ENCODE measurements at regions not wholly inside any gene's neighbourhood (a gene's known extent, or its start where the extent isn't known, plus 50 kb on each side); places are given as distances from the start of the nearest gene placed in this dataset.
"Not testable (repeated sequence)": the region's sequence is repeated elsewhere in the genome, so short reads cannot be mapped to it uniquely, and the experiment has no call there.

- Histone ChIP-seq H3K9me3 (ENCODE audit: low read length) (no peaks in the 10 kb centered on the region), H3K4me2 (ENCODE audit: low read depth, low read length, poor library complexity, severe bottlenecking) (no peak overlapping the region)
Measured at GRCh38 chr14:55794655-55795595, 214.9 kb downstream of the KTN1 start.

DNA sequence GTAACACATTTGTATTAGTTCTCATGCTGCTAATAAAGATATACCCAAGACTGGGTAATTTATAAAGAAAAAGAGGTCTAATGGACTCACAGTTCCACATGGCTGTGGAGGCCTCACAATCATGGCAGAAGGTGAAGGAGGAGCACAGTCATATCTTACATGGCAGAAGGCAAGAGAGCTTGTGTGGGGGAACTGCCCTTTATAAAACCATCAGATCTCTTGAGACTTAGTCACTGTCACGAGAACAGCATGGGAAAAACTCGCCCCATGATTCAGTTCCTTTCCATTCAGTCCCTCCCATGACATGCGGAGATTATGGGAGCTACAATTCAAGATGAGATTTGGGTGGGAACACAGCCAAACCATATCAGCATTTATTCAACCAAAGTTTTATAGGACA lies 216.5 kb downstream of the KTN1 start:
- not testable (repeated sequence) for H2AFZ ChIP-seq (ENCODE audit: low read length); H3K9ac ChIP-seq (ENCODE audit: low read length); H3K9me2 ChIP-seq (replicated peaks; ENCODE audit: insufficient read depth, low read length); H3K79me2 ChIP-seq (ENCODE audit: low read length); H3K27ac ChIP-seq (ENCODE audit: low read length); H3K4me2 ChIP-seq (ENCODE audit: low read depth, low read length, poor library complexity, severe bottlenecking); H3K4me1 ChIP-seq (ENCODE audit: low read length); H4K20me1 ChIP-seq (ENCODE audit: insufficient read depth, low read depth, low read length); H3K9me3 ChIP-seq (ENCODE audit: low read length); H3K36me3 ChIP-seq (ENCODE audit: insufficient read depth, low read length); DNase-seq; H3K4me3 ChIP-seq (ENCODE audit: low read length); H3K27me3 ChIP-seq (ENCODE audit: low read length)

More at GRCh38 chr14:55794655-55795595, 214.9 kb downstream of the KTN1 start:
- Histone ChIP-seq H4K20me1 (ENCODE audit: insufficient read depth, low read depth, low read length) (no peaks in the 10 kb centered on the region), H3K4me1 (ENCODE audit: low read length) (no peaks in the 10 kb centered on the region), H3K79me2 (ENCODE audit: low read length) (no peaks in the 10 kb centered on the region), H3K27ac (ENCODE audit: low read length) (no peak overlapping the region), H3K9me2 (replicated peaks; ENCODE audit: insufficient read depth, low read length) (no peaks in the 10 kb centered on the region), H3K9ac (ENCODE audit: low read length) (no peak overlapping the region), H2AFZ (ENCODE audit: low read length) (no peak overlapping the region), H3K36me3 (ENCODE audit: insufficient read depth, low read length) (no peaks in the 10 kb centered on the region), H3K4me3 (ENCODE audit: low read length) (no peak overlapping the region), H3K27me3 (ENCODE audit: low read length) (no peaks in the 10 kb centered on the region)
- no peak for DNase-seq

- no peaks in the 10 kb centered on the region for H3K79me2 ChIP-seq (ENCODE audit: low read length)
- no peak overlapping the region for H2AFZ ChIP-seq (ENCODE audit: low read length)
- H3K9me2 ChIP-seq (replicated peaks; ENCODE audit: insufficient read depth, low read length) = no peaks in the 10 kb centered on the region
- H3K9ac ChIP-seq (ENCODE audit: low read length) = no peak overlapping the region
- no peak overlapping the region for H3K4me2 ChIP-seq (ENCODE audit: low read depth, low read length, poor library complexity, severe bottlenecking)
- no peaks in the 10 kb centered on the region for H3K27me3 ChIP-seq (ENCODE audit: low read length)
- no peak for DNase-seq
- H3K36me3 ChIP-seq (ENCODE audit: insufficient read depth, low read length) = no peaks in the 10 kb centered on the region
- H3K4me3 ChIP-seq (ENCODE audit: low read length) = no peak overlapping the region
- no peaks in the 10 kb centered on the region for H3K4me1 ChIP-seq (ENCODE audit: low read length)
- no peak overlapping the region for H3K27ac ChIP-seq (ENCODE audit: low read length)
- no peaks in the 10 kb centered on the region for H3K9me3 ChIP-seq (ENCODE audit: low read length)
- H4K20me1 ChIP-seq (ENCODE audit: insufficient read depth, low read depth, low read length) = no peaks in the 10 kb centered on the region
Measured at GRCh38 chr14:55798406-55798805, 218.4 kb downstream of the KTN1 start.

- Histone ChIP-seq H3K9me2 (replicated peaks; ENCODE audit: insufficient read depth, low read length) (no peaks in the 10 kb centered on the region), H2AFZ (ENCODE audit: low read length) (no peak overlapping the region), H3K9ac (ENCODE audit: low read length) (no peak overlapping the region), H3K27me3 (ENCODE audit: low read length) (no peaks in the 10 kb centered on the region), H3K4me1 (ENCODE audit: low read length) (no peaks in the 10 kb centered on the region), H3K79me2 (ENCODE audit: low read length) (no peaks in the 10 kb centered on the region), H3K9me3 (ENCODE audit: low read length) (no peaks in the 10 kb centered on the region), H3K27ac (ENCODE audit: low read length) (no peak overlapping the region), H3K4me2 (ENCODE audit: low read depth, low read length, poor library complexity, severe bottlenecking) (no peak overlapping the region), H3K4me3 (ENCODE audit: low read length) (no peak overlapping the region), H3K36me3 (ENCODE audit: insufficient read depth, low read length) (no peaks in the 10 kb centered on the region), H4K20me1 (ENCODE audit: insufficient read depth, low read depth, low read length) (no peaks in the 10 kb centered on the region)
- DNase-seq = no peak
Measured at GRCh38 chr14:55799508-55800095, 219.6 kb downstream of the KTN1 start.

GRCh38 chr14:55800156-55800785 lies 220.3 kb downstream of the KTN1 start:
- no peaks in the 10 kb centered on the region for H4K20me1 ChIP-seq (ENCODE audit: insufficient read depth, low read depth, low read length)
- H3K27ac ChIP-seq (ENCODE audit: low read length) = no peak overlapping the region
- no peak overlapping the region for H2AFZ ChIP-seq (ENCODE audit: low read length)
- no peaks in the 10 kb centered on the region for H3K9me2 ChIP-seq (replicated peaks; ENCODE audit: insufficient read depth, low read length)
- H3K36me3 ChIP-seq (ENCODE audit: insufficient read depth, low read length) = no peaks in the 10 kb centered on the region
- H3K9ac ChIP-seq (ENCODE audit: low read length) = no peak overlapping the region
- H3K4me3 ChIP-seq (ENCODE audit: low read length) = no peak overlapping the region
- no peaks in the 10 kb centered on the region for H3K27me3 ChIP-seq (ENCODE audit: low read length)
- no peaks in the 10 kb centered on the region for H3K9me3 ChIP-seq (ENCODE audit: low read length)
- no peaks in the 10 kb centered on the region for H3K79me2 ChIP-seq (ENCODE audit: low read length)
- no peaks in the 10 kb centered on the region for H3K4me1 ChIP-seq (ENCODE audit: low read length)
- no peak for DNase-seq
- H3K4me2 ChIP-seq (ENCODE audit: low read depth, low read length, poor library complexity, severe bottlenecking) = no peak overlapping the region

DNA sequence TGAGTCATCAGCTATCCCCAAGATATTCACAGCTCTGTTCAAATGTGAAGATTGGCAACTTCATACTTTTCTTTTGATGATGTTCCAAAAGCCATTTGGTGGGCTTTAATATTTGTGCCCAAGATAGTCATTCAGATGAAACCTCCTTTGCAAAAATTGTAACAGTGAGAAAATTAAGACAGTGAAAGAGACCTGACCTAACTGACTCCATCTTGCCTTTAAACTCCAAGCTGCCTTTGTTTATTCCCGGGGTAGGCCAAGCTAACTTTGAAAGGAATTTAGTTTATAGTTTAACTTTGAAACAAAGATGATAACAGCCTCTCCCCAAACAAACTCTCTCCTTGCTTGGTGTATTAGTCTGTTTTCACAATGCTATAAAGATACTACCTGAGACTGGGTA lies 221.1 kb downstream of the KTN1 start:
- no peaks in the 10 kb centered on the region for H3K9me2 ChIP-seq (replicated peaks; ENCODE audit: insufficient read depth, low read length)
- H3K27ac ChIP-seq (ENCODE audit: low read length) = no peak overlapping the region
- no peak for DNase-seq
- H4K20me1 ChIP-seq (ENCODE audit: insufficient read depth, low read depth, low read length) = no peaks in the 10 kb centered on the region
- H3K79me2 ChIP-seq (ENCODE audit: low read length) = no peaks in the 10 kb centered on the region
- no peak overlapping the region for H3K4me2 ChIP-seq (ENCODE audit: low read depth, low read length, poor library complexity, severe bottlenecking)
- no peak overlapping the region for H3K4me3 ChIP-seq (ENCODE audit: low read length)
- no peaks in the 10 kb centered on the region for H3K36me3 ChIP-seq (ENCODE audit: insufficient read depth, low read length)
- no peaks in the 10 kb centered on the region for H3K4me1 ChIP-seq (ENCODE audit: low read length)
- no peaks in the 10 kb centered on the region for H3K9me3 ChIP-seq (ENCODE audit: low read length)
- H3K27me3 ChIP-seq (ENCODE audit: low read length) = no peaks in the 10 kb centered on the region
- H2AFZ ChIP-seq (ENCODE audit: low read length) = no peak overlapping the region
- H3K9ac ChIP-seq (ENCODE audit: low read length) = no peak overlapping the region

GRCh38 chr14:55802986-55803872 lies 223.2 kb downstream of the KTN1 start:
- no peak overlapping the region for H3K27ac ChIP-seq (ENCODE audit: low read length)
- H3K4me2 ChIP-seq (ENCODE audit: low read depth, low read length, poor library complexity, severe bottlenecking) = no peak overlapping the region
- H3K79me2 ChIP-seq (ENCODE audit: low read length) = no peaks in the 10 kb centered on the region
- no peaks in the 10 kb centered on the region for H4K20me1 ChIP-seq (ENCODE audit: insufficient read depth, low read depth, low read length)
- H2AFZ ChIP-seq (ENCODE audit: low read length) = no peak overlapping the region
- no peaks in the 10 kb centered on the region for H3K4me1 ChIP-seq (ENCODE audit: low read length)
- no peaks in the 10 kb centered on the region for H3K9me2 ChIP-seq (replicated peaks; ENCODE audit: insufficient read depth, low read length)
- H3K36me3 ChIP-seq (ENCODE audit: insufficient read depth, low read length) = no peaks in the 10 kb centered on the region
- no peak overlapping the region for H3K4me3 ChIP-seq (ENCODE audit: low read length)
- no peaks in the 10 kb centered on the region for H3K27me3 ChIP-seq (ENCODE audit: low read length)
- no peak for DNase-seq
- no peak overlapping the region for H3K9ac ChIP-seq (ENCODE audit: low read length)
- H3K9me3 ChIP-seq (ENCODE audit: low read length) = no peaks in the 10 kb centered on the region

Measured in Karpas-422 (cell line).